GM18505 (cell line): ENCODE measurements at regions not wholly inside any gene's neighbourhood (a gene's known extent, or its start where the extent isn't known, plus 50 kb on each side); places are given as distances from the start of the nearest gene placed in this dataset.
"Not testable (repeated sequence)": the region's sequence is repeated elsewhere in the genome, so short reads cannot be mapped to it uniquely, and the experiment has no call there.

Source experiments
- ATAC-seq: cut with Tn5 transposase; IDR thresholded peaks from one replicate; pipeline ENCODE4 v1.9.1; 2021; ENCODE audit not compliant: unreplicated experiment
- POLR2A ChIP-seq: IDR thresholded peaks from 4 replicates; pipeline ENCODE4 v1.6.1; 2011; ENCODE audit warnings: borderline replicate concordance; ENCODE audit not compliant: insufficient read depth, insufficient read length; ENCODE audit errors: extremely low read depth

- no peak for ATAC-seq
- TF ChIP-seq POLR2A = no peak
Measured at GRCh38 chr2:126154256-126154785, 501.6 kb upstream of the GYPC start.

DNA sequence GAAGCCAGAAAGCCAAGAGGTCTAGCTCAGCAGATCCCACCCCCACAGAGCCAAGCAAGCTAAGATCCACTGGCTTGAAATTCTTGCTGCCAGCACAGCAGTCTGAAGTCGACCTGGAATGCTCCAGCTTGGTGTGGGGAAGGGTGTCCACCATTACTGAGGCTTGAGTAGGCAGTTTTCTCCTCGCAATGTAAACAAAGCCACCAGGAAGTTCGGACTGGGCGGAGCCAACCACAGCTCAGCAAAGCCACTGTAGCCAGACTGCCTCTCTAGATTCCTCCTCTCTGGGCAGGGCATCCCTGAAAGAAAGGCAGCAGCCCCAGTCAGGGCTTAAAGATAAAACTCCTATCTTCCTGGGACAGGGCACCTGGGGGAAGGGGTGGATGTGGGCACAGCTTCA is 495.0 kb upstream of the GYPC start:
- ATAC-seq = not testable (repeated sequence)

- ATAC-seq = no peak
- no peak for TF ChIP-seq POLR2A
Measured at GRCh38 chr2:126172631-126173184, 483.2 kb upstream of the GYPC start.

DNA sequence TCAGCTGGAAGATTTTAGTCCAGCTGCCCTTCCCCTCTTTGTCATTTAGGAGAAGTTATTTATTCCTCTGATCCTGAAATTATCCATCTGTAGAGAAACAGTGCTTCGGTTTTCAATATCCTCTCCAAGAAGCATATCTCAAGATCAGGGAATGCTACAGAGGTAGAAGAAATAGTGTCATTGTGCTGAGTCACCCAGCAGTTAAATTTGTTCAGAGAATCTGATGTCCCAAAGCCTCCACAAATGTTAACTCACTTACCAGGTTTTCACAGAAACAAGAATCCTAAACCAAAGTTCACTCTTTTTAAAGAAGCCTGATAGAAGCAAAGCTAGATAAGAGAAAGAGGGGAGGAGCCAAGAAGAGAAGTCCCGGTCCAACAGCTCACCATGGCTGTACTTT is 480.7 kb upstream of the GYPC start:
- no peak for TF ChIP-seq POLR2A
- ATAC-seq = no peak

DNA sequence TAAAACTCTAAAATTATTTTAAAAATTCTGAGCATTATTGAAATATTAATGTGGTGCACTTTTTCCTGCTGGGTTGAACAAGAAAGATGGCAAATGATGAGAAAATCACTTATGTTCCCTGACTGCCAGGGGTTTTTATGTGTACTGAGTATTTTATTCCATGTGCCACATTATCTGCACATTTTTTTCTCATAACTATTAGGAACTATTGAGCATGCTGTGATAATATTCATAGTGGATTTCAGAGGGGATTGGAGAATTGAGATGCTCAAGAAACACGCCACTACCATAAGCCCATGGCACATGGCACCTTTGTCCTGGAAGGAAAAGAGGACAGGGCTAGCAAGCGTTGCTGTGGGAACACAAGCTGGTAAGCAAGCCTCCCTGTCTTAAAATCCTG is 478.5 kb upstream of the GYPC start:
- ATAC-seq = no peak

DNA sequence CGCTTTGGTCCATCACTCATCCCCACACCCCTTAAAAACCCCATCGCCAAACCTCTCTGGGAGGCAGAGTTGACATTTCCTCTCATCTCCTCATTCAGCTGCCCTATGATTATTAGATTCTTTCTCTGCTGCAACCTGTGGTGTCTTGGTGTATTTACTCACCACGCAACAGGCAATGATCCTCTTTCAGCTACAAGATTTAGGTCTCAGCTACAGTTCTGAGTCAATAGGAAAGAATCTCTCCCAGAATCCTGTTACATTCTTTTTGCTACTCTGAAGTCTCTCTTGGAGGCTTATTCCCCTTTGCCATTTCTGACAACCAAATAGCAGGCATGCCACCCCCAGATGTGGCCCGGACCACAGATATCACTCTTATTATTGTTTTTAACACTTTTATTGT is 468.3 kb upstream of the GYPC start:
- TF ChIP-seq POLR2A = no peak
- ATAC-seq = no peak

More for the DNA sequence above, 478.5 kb upstream of the GYPC start:
- no peak for TF ChIP-seq POLR2A

DNA sequence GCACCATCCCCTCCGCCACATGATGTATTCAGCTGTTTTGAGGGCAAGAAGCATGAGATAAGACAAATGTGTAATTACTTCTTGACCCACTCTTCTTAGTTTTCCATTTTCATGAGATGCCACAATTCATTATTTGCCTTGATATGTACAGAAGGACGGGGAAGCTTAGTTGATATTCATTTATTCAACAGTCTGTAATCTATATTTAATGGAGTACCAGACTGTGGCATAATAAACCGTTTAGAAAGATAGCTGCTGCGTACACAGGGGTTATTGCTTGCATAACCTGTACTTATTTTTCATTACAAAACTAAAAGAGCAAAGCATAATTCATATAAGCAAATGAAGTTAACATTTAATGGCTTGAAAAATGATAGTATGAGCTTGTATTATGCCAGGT is 466.4 kb upstream of the GYPC start:
- no peak for ATAC-seq
- TF ChIP-seq POLR2A = no peak

DNA sequence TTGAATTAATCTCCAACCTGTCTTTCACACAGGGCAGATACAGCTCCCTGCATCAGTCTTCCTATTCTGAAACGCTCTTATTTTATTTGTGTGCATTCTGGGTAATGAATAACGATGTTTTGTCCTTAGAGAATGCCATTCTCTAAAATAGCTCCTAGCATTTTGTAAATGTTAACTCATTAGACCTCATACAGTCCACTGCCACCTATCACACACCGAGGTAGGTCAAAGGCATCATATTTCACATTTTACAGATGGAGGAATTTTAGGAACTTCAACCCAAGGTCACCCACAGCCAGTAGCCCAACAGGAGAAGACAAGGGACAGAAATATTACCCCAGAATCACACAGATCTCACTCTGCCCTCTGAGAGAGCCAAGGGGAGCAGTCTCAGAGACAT is 455.4 kb upstream of the GYPC start:
- ATAC-seq = no peak
- TF ChIP-seq POLR2A = no peak

- ATAC-seq = no peak
Measured at GRCh38 chr2:126208266-126208665, 447.7 kb upstream of the GYPC start.

GRCh38 chr2:126212735-126213134 is 443.2 kb upstream of the GYPC start:
- ATAC-seq = no peak
- TF ChIP-seq POLR2A = no peak

More at GRCh38 chr2:126208266-126208665, 447.7 kb upstream of the GYPC start:
- TF ChIP-seq POLR2A = no peak

GRCh38 chr2:126219081-126219480 is 436.9 kb upstream of the GYPC start:
- no peak for TF ChIP-seq POLR2A
- ATAC-seq = no peak

DNA sequence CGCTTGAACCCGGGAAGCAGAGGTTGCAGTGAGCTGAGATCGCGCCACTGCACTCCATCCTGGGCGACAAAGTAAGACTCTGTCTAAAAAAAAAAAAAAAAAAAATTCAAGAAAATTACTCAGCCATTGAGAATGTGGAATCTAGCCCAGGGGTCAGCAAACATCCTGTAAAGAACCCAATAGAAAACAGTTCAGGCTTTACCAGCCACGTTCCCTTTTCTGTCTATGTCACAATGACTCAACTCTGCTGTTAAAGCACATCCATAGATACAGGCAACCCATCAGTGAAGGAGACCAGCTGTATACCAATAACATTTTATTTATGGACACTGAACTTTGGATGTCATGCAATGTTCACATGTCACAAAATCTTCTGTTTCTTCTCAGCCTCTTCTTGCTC is 435.6 kb upstream of the GYPC start:
- ATAC-seq = no peak
- TF ChIP-seq POLR2A = no peak

DNA sequence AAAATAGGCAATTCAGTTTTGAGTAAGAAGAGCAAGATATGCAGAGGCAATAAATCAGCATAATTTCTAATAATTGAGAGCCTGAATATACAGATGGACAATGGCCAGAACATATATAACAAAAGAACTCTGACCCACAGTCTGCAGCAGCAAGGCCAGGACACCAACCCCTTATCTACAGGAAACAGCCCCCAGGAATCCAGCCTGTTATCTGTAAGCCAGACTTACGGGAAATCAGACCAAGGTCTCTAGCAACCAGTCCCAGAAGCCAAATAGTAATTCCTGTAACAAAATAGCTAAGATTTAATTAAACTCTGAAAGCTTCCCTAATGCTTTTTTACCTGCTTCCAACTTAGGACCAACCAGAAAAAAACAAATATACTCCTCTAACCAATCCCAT is 434.5 kb upstream of the GYPC start:
- no peak for TF ChIP-seq POLR2A

DNA sequence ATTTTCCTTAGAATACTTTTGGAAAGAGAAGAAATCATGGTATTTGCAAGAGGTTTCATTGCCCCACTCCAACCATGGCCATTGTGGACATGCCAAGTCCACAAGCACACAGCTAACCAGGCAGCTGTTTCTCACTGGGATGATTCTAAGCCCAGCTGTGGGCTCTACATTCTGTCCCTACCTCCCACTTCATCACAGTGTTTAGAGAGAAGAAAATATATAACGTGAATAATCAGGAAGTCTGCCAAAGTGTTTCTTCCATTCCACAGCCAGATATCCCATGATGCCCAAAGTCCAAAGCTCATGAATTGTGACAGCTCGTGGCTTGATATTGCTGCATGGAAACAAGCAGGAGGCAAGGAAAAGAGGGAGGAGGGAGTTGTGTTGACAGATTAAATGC is 433.7 kb upstream of the GYPC start:
- ATAC-seq = no peak
- TF ChIP-seq POLR2A = no peak

More for the DNA sequence above, 434.5 kb upstream of the GYPC start:
- no peak for ATAC-seq

- no peak for ATAC-seq
- no peak for TF ChIP-seq POLR2A
Measured at GRCh38 chr2:126224776-126225175, 431.2 kb upstream of the GYPC start.
